Activated naive CD4-positive, alpha-beta T cell (primary cell): ENCODE measurements at regions not wholly inside any gene's neighbourhood (a gene's known extent, or its start where the extent isn't known, plus 50 kb on each side); places are given as distances from the start of the nearest gene placed in this dataset.
"Not testable (repeated sequence)": the region's sequence is repeated elsewhere in the genome, so short reads cannot be mapped to it uniquely, and the experiment has no call there.

Source experiments
- DNase-seq, 4 experiments: peaks; one replicate each; lab custom pipeline; 2025; lab: John Stamatoyannopoulos, UW

GRCh38 chr12:116361414-116362223 is 84.1 kb upstream of the MED13L start:
- DNase-seq = no peak

GRCh38 chr12:116365114-116365513 is 87.6 kb upstream of the MED13L start:
- DNase-seq = no peak

GRCh38 chr12:116365606-116366455 is 88.3 kb upstream of the MED13L start:
- DNase-seq = no peak

GRCh38 chr12:116366456-116366776 is 88.9 kb upstream of the MED13L start:
- no peak for DNase-seq

- DNase-seq = no peak
Measured at GRCh38 chr12:116366824-116367223, 89.3 kb upstream of the MED13L start.

GRCh38 chr12:116368196-116369194 is 91.0 kb upstream of the MED13L start:
- no peak for DNase-seq

- no peak for DNase-seq
Measured at GRCh38 chr12:116370004-116370404, 92.5 kb upstream of the MED13L start.

GRCh38 chr12:116370886-116371580 is 93.5 kb upstream of the MED13L start:
- no peak for DNase-seq

GRCh38 chr12:116372815-116373214 is 95.3 kb upstream of the MED13L start:
- no peak for DNase-seq

GRCh38 chr12:116373572-116374206 is 96.2 kb upstream of the MED13L start:
- DNase-seq = no peak

- no peak for DNase-seq
Measured at GRCh38 chr12:116374207-116374606, 96.7 kb upstream of the MED13L start.

- DNase-seq = no peak
Measured at GRCh38 chr12:116375278-116375842, 97.9 kb upstream of the MED13L start.

- no peak for DNase-seq
Measured at GRCh38 chr12:116376354-116377193, 99.1 kb upstream of the MED13L start.

GRCh38 chr12:116377194-116377571 is 99.7 kb upstream of the MED13L start:
- not testable (repeated sequence) for DNase-seq

- DNase-seq = no peak
Measured at GRCh38 chr12:116378002-116378401, 100.5 kb upstream of the MED13L start.

- DNase-seq = no peak
Measured at GRCh38 chr12:116380108-116380507, 102.6 kb upstream of the MED13L start.

GRCh38 chr12:116380740-116381139 is 103.2 kb upstream of the MED13L start:
- DNase-seq = not testable (repeated sequence)

GRCh38 chr12:116381240-116381743 is 103.8 kb upstream of the MED13L start:
- no peak for DNase-seq
